Caco-2 (cell line): ENCODE measurements at regions not wholly inside any gene's neighbourhood (a gene's known extent, or its start where the extent isn't known, plus 50 kb on each side); places are given as distances from the start of the nearest gene placed in this dataset.

ENCODE experiments used
- BruUV-seq: library from RNA; stranded (reverse); fragments of 400-500 nt; replicated peaks from 2 replicates; lab custom pipeline; 2021; lab: Mats Ljungman, UMichigan
- CTCF ChIA-PET: fragments of 300-600 bp; sonication (Branson Sonifier 250); formaldehyde crosslinking; loops from one replicate; lab custom pipeline; 2022; ENCODE audit warnings: antibody characterized with exemption; lab: Charles Lee
- POLR2A ChIA-PET: fragments of 300-600 bp; sonication (Branson Sonifier 250); formaldehyde crosslinking; loops from one replicate; lab custom pipeline; 2022; ENCODE audit warnings: antibody characterized with exemption; lab: Charles Lee
- DNase-seq, 2 experiments: peaks; one replicate each; pipeline versions ENCODE4 v3.0.0 to v3.0.0-alpha.2; 2020 to 2022
- H3K27me3 ChIP-seq: replicated peaks from 2 replicates; pipeline ENCODE4 v1.6.0; 2011; ENCODE audit warnings: low read length; ENCODE audit not compliant: control insufficient read depth, insufficient read depth
- H3K36me3 ChIP-seq: 2 replicates; pipeline ENCODE4 v1.5.1; 2011; ENCODE audit warnings: low read length; ENCODE audit not compliant: control insufficient read depth, insufficient read depth
- H3K4me1 ChIP-seq: fragments of 250-450 bp; sonication (Bioruptor Pico); 2 replicates; pipeline ENCODE4 v1.5.1; 2020; ENCODE audit warnings: mild to moderate bottlenecking
- H3K4me3 ChIP-seq: 2 replicates; pipeline ENCODE4 v1.5.1; 2011; ENCODE audit warnings: low read depth, mild to moderate bottlenecking, control low read depth, low read length
- H3K9me3 ChIP-seq: fragments of 250-450 bp; sonication (Bioruptor Pico); 2 replicates; pipeline ENCODE4 v1.5.1; 2020; ENCODE audit warnings: mild to moderate bottlenecking, moderate library complexity
- H3K27ac Mint-ChIP-seq: one replicate; pipeline ENCODE4 v1.8.0; 2022; ENCODE audit warnings: mixed read lengths; ENCODE audit not compliant: unreplicated experiment
- H3K27me3 Mint-ChIP-seq: one replicate; pipeline ENCODE4 v1.8.0; 2022; ENCODE audit warnings: mixed read lengths; ENCODE audit not compliant: insufficient read depth, unreplicated experiment
- H3K36me3 Mint-ChIP-seq: one replicate; pipeline ENCODE4 v1.8.0; 2022; ENCODE audit warnings: mild to moderate bottlenecking, mixed read lengths; ENCODE audit not compliant: insufficient read depth, unreplicated experiment
- H3K4me1 Mint-ChIP-seq: one replicate; pipeline ENCODE4 v1.8.0; 2022; ENCODE audit warnings: low read depth, mixed read lengths; ENCODE audit not compliant: unreplicated experiment
- H3K4me3 Mint-ChIP-seq: one replicate; pipeline ENCODE4 v1.8.0; 2022; ENCODE audit warnings: mild to moderate bottlenecking, moderate library complexity, mixed read lengths; ENCODE audit not compliant: unreplicated experiment
- H3K9me3 Mint-ChIP-seq: one replicate; pipeline ENCODE4 v1.8.0; 2022; ENCODE audit warnings: mixed read lengths; ENCODE audit not compliant: unreplicated experiment
- CTCF ChIP-seq, 2 experiments: fragments of 200-600 bp in 1 of 2; IDR thresholded peaks; 1 replicate in 1 of 2; 2 replicates in 1 of 2; pipeline versions ENCODE4 v1.5.1 to v1.8.0; 2011 to 2022; ENCODE audit warnings: antibody characterized with exemption in 1 of 2, control low read depth in 1 of 2, inconsistent platforms in 1 of 2, low read depth in 1 of 2, low read length in 1 of 2, mild to moderate bottlenecking in 1 of 2, moderate library complexity in 1 of 2; ENCODE audit not compliant: insufficient read depth in 1 of 2, severe bottlenecking in 1 of 2, unreplicated experiment in 1 of 2
- intact Hi-C: fragments of 100-400 bp; cut with micrococcal nuclease; formaldehyde crosslinking; loops from one replicate; pipeline ENCODE4 v1.10.0; 2022; ENCODE audit not compliant: unreplicated experiment

GRCh38 chr6:23011615-23012014 lies 442.2 kb downstream of the HDGFL1 start:
- Histone ChIP-seq H3K36me3 (no peaks in the 10 kb centered on the region), H3K27me3 (no peaks in the 10 kb centered on the region), H3K9me3 (no peaks in the 10 kb centered on the region), H3K4me3 (no peak overlapping the region), H3K4me1 (no peaks in the 10 kb centered on the region)
- no peak for TF ChIP-seq CTCF (IDR thresholded peaks at IDR 0.05; ENCODE audit: insufficient read depth in 1 of 2, low read depth in 1 of 2, low read length in 1 of 2, severe bottlenecking in 1 of 2, unreplicated experiment in 1 of 2)
- DNase-seq, result no peak
- H3K27ac Mint-ChIP-seq, result no peak overlapping the region
- no peaks in the 10 kb centered on the region for H3K4me1 Mint-ChIP-seq
- no TSS peak for BruUV-seq
- no peaks in the 10 kb centered on the region for H3K9me3 Mint-ChIP-seq
- H3K4me3 Mint-ChIP-seq, result no peak overlapping the region
- intact Hi-C loops, result no loop called here
- H3K27me3 Mint-ChIP-seq, result no peaks in the 10 kb centered on the region
- ChIA-PET POLR2A (no interaction called here), CTCF (no interaction called here)
- H3K36me3 Mint-ChIP-seq, result no peaks in the 10 kb centered on the region

- no peaks in the 10 kb centered on the region for H3K36me3 Mint-ChIP-seq
- H3K9me3 ChIP-seq, result no peaks in the 10 kb centered on the region
- H3K27me3 Mint-ChIP-seq, result no peaks in the 10 kb centered on the region
- no peaks in the 10 kb centered on the region for H3K4me1 ChIP-seq
- H3K27ac Mint-ChIP-seq, result no peak overlapping the region
- ChIA-PET CTCF (no interaction called here), POLR2A (no interaction called here)
- H3K9me3 Mint-ChIP-seq, result no peaks in the 10 kb centered on the region
- no peak for TF ChIP-seq CTCF (IDR thresholded peaks at IDR 0.05; ENCODE audit: insufficient read depth in 1 of 2, low read depth in 1 of 2, low read length in 1 of 2, severe bottlenecking in 1 of 2, unreplicated experiment in 1 of 2)
- intact Hi-C loops, result no loop called here
- no peak overlapping the region for H3K4me3 Mint-ChIP-seq
- H3K27me3 ChIP-seq, result no peaks in the 10 kb centered on the region
- H3K4me1 Mint-ChIP-seq, result peaks cover 10% of the 10 kb centered on the region
- BruUV-seq, result no TSS peak
- DNase-seq, result no peak
- H3K4me3 ChIP-seq, result no peak overlapping the region
- H3K36me3 ChIP-seq, result no peaks in the 10 kb centered on the region
These were observed 444.4 kb downstream of the HDGFL1 start for GRCh38 chr6:23013776-23014175.

- Histone ChIP-seq H3K36me3 (no peaks in the 10 kb centered on the region), H3K27me3 (no peaks in the 10 kb centered on the region), H3K4me1 (no peaks in the 10 kb centered on the region), H3K9me3 (no peaks in the 10 kb centered on the region), H3K4me3 (no peak overlapping the region)
- no peaks in the 10 kb centered on the region for H3K36me3 Mint-ChIP-seq
- H3K9me3 Mint-ChIP-seq, result no peaks in the 10 kb centered on the region
- H3K4me3 Mint-ChIP-seq, result no peak overlapping the region
- POLR2A ChIA-PET, result no interaction called here
- no TSS peak for BruUV-seq
- no peak for DNase-seq
- intact Hi-C loops, result no loop called here
- peaks cover 10% of the 10 kb centered on the region for H3K4me1 Mint-ChIP-seq
- CTCF ChIA-PET, result no interaction called here
- H3K27me3 Mint-ChIP-seq, result no peaks in the 10 kb centered on the region
- no peak for TF ChIP-seq CTCF (IDR thresholded peaks at IDR 0.05; ENCODE audit: insufficient read depth in 1 of 2, low read depth in 1 of 2, low read length in 1 of 2, severe bottlenecking in 1 of 2, unreplicated experiment in 1 of 2)
- H3K27ac Mint-ChIP-seq, result no peak overlapping the region
These were observed 447.3 kb downstream of the HDGFL1 start for GRCh38 chr6:23016696-23017095.
